HG03558 (cell line): ENCODE measurements at regions not wholly inside any gene's neighbourhood (a gene's known extent, or its start where the extent isn't known, plus 50 kb on each side); places are given as distances from the start of the nearest gene placed in this dataset.
"Not testable (repeated sequence)": the region's sequence is repeated elsewhere in the genome, so short reads cannot be mapped to it uniquely, and the experiment has no call there.

ENCODE experiments used
- ATAC-seq: cut with Tn5 transposase; IDR thresholded peaks from one replicate; pipeline ENCODE4 v1.9.1; 2021; ENCODE audit warnings: moderate number of reproducible peaks; ENCODE audit not compliant: unreplicated experiment; ENCODE audit errors: extremely low read depth

DNA sequence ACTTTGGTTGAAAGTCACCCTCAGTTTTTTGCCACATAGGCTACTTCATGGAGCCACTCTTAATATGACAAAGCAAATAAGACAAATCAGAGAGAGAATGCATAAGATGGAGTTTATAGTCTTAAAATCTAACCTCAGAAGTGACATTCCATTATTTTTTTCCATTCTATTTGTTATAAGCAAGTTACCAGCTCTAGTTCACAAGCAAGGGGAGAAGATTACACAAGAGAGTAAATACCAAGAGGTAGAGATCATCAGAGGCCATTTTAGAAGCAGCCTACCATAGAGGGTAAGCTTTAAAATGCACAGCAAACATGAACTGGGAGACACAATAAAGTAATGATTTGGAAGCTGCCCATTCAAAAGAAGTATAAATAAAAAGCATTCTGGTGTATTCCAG lies 651.3 kb upstream of the MEF2C start:
- no peak for ATAC-seq

DNA sequence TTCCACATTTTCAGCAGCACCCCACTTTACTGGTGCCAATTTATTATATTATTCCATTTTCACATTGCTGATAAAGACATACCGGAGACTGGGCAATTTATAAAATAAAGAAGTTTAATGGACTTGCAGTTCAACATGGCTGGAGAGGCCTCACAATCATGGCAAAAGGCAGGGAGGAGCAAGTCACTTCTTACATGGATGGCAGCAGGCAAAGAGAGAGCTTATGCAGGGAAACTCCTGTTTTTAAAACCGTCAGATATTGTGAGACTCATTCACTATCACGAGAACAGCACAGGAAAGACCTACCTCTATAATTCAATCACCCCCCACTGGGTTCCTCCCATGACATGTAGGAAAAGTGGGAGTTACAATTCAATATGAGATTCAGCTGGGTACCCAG lies 641.8 kb upstream of the MEF2C start:
- no peak for ATAC-seq

DNA sequence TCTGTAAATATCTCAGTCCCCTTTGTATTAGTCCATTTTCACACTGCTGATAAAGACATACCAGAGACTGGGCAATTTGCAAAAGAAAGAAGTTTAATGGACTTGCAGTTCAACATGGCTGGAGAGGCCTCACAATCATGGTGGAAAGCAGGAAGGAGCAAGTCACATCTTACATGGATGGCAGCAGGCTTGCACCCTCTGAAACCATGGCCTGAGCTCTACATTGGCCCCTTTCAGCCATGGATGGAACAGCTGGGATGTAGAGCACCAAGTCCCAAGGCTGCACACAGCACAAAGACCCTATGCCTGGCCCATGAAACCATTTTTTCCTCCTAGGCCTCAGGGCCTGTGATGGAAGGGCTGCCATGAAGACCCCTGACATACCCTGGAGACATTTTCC lies 640.9 kb upstream of the MEF2C start:
- not testable (repeated sequence) for ATAC-seq

DNA sequence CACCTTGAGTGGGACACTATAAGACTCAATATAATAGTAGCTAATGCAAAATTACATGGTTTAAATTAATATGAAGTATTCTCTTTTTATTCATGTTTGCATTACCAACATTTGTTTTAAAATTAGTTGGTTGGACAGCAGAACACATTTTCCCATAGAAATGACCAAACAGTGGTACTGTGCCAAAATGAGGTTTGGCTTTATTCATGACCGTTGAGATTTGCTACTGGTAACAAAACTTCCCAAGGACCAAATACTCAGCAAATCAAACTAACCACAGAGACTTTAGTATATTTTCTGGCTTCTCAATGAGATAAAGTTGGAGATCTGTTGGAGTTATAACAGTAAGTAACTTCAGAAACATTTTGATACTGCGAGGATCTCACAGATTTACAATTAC lies 637.8 kb upstream of the MEF2C start:
- no peak for ATAC-seq

DNA sequence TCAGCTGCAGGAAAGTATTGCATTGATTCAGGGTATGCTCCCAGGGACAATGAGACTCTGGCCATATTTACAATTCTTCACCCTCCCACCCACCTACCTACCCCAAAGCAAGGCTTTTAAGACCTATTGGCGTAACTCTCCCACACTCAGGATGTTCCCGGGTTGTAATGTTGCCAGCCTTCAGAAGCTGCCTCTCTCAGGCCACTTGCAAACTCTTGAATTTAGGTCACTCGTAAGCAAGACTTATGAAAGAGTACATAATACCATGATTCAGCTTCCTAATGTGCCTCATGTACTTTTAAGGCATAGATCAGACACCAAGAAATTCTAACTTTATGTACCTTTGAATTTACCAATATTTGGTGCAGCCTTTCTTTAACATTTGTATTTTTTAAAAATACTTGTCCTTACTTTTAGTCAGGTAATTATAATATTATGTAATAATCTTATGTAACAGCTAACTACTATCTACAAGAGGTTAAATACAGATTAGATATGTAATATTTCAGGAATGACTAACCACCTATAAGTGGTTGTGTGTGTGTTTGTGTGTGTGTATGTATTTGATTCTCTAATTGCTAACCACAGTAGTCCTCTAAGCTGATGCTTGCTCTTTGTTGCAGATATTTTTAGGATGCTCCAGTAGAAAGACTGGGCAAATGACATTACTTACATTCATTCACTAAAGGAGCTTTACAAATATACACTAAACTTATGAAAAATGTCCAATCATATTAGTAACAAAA lies 630.5 kb upstream of the MEF2C start:
- ATAC-seq, result no peak

DNA sequence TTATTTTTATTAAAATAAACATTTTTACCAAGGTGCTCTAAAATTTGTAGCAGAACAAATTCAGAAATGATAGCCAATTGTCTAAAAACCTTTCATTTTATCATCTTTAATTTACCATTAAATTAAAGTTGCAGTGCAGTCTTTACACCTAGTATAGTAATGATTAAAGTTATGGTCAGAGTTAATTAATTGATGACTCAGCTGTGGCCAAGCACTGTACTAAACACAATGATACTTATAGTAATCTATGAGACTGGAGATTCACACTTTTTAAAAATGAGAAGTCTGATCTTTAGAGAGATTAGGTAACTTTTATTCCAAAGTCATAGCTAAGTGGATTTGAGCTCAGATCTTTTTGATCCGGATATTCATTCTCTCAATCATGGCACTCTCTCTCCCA lies 621.1 kb upstream of the MEF2C start:
- ATAC-seq, result no peak

DNA sequence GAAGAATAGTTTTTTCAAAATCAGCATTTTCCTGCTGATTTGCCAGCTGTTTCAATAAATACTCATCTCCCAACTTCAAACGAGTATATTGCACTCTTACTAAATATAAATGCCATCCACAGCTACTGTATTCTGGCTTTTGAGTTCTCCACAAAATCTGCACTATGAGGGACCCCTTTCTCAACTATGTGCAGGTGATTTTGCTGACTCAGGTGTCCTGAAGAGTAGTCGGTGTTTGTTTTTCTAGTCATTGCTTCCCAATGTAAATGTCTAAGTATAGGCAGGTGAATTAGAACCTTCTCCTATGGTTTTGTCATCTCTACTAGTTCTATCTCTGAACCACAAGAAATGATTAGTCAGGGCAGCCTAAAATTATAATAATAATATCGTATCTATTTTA lies 616.8 kb upstream of the MEF2C start:
- ATAC-seq, result no peak

DNA sequence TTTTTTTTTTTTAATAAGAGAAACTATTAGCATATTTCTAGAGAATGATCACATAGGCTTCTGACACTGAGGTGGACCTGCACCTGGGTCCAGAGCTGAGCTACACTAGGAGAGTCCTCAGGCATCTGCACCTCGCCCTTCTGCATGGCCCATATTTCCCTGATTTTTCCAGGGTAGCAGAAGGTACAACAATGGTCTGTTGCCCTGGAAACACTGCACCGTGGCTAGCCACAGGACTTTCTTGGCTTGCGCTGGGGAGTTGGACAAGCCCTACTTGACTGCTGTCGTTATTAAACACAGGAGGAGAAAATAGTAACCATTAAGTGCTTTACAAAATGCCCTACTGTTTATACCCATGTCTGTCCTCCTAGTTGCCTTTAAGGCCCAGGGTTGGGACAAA lies 615.7 kb upstream of the MEF2C start:
- ATAC-seq, result no peak

DNA sequence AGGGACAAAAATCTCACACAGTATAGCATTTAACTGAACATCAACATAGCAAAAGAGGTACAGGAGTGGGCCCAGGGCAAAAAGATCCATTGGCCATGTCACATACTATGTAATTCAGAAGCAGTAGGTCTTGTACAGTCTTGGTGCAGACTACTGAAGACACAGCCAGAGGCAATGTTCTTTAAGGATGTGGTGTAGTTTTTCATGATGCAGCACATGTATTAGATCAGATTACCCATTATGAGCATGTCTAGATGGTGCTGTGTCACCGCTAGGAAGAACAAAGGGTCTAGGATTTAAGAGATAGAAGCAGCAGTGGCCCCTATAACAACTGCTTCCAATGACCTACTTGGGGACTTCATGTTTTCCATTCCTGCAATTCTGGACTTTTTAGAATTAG lies 610.4 kb upstream of the MEF2C start:
- no peak for ATAC-seq

DNA sequence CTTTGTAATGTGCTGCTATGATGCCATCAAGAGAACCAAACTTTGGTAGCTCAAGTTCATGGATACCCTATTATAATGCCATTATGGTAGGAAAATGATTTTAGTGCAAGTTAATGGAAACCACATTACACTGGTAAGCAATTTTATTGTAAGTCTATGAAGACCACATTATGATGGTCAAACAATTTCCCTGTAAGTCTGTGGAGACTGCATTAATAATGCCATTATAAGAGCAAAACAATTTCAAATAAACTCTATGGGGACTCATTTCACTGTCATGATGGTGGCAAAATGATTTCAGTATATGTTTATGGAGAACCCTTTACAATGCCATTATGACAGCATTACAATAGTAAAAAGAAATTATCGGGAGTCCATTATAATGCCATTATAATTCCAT lies 602.0 kb upstream of the MEF2C start:
- ATAC-seq, result no peak

DNA sequence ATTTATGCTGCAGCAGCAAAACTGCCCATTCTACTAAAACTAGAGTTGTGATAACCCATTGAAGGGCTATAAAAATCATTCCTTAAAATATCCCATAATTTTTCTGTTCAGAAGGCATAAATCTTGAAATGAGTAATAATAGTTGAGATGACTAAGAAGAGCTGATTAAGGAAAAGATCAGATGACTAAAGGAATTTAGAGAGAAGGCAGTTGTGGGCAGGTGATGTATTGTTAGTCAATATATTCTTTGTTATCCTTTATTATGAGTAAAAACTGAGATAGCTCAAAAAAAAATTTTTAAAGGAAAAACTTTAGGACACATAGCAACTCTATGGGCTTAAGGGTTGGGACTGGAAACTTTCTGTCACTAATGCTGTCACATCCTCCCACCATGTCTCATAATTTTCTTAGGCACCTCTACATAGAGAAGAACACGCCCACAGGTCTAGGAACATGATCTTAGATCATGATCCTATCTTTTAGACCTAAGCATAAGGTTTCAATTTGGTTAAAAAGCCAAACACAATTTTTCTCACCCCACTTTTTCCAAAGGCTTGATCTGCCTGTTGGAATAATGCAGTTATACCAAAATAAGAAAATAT lies 597.5 kb upstream of the MEF2C start:
- ATAC-seq, result no peak

DNA sequence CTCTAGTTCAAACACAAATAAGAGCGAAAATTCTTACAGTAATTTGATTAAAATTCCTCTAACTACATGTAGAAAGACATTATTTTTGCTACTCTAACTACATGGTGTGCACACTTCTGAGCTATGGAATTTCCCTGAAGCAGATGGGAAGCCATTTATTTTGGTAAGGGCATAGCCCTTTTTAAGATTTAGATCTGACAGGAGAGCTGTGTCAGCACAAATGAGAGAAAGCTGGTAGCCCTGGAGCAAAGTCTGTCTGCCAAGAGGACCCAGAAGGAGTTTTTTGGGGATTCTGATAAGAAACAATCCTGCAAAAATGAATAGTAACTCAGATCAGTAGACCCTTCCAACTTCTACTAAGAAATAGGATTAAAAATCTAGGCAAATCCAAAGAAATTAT lies 595.9 kb upstream of the MEF2C start:
- no peak for ATAC-seq

DNA sequence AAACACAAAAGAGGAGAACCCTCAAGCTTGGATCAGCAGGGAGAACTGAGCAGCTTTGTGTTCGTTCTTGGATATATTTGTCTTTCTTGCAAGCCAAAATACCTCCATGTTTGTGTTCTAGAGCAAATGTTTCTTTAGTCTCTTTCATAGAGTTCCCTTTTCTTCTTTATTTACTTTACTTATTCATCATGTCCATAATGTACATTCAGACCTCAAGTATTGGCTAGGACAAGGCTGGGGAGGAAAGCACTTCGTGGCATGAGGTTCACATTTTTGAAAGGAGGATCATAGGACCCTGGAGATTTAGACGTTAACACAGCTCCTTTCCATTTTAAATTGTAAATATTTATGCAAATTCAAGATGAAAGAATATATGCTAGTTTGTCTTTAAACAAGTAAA lies 590.2 kb upstream of the MEF2C start:
- ATAC-seq, result no peak

DNA sequence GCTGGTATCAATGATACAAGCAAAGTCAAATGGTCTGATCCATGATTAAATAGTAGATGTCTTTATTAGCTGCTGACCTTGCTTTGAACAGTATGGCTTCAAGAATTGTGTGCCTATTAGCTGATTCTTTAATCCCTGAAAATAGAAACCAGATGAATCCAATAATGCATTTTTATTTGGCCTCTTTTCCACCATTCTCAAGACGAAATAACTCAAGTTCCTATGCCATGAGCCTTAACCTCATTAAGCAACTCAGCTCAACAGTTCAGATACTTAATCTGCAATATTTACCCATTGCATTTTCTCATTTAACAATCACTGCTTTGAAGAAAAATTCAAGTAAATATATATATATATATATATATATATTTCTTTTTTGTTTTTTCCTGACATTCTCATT lies 588.6 kb upstream of the MEF2C start:
- no peak for ATAC-seq

DNA sequence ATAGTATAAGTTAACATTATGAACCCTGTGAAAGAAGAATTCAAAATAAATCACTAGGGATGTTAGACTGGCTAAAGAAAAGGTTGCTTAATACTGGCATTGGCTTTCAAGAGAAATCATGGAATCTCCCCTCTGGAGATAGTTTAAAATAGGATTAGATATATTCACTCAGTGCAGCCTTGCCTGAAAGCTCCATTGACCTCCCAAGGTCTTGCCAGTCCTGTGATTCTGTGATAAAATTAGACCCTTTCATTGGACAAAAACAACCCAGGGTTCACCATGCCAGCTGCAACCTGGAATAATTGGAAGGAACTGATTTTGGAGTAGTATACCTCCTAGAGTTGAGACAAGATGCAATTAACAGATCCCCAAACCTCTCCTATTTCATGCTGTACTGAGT lies 588.1 kb upstream of the MEF2C start:
- no peak for ATAC-seq

DNA sequence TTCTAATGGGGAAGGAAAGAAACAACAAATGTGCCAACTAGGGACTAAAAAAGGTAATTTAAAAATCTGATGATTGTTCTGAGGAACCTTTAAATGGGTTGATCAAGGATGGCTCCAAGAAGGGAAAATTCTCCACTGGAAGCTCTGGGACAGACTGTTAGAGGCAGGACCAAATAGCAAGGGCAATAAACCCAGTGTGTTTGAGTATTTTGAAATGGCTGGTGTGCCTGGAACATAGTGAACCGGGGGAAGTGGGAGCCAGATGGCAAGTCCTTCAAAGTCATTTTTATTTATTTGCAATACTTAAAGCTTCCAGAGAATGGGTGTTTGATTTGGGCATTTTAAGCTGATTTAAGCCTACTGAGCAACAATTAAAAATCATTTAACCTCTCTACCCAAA lies 587.7 kb upstream of the MEF2C start:
- ATAC-seq, result no peak

DNA sequence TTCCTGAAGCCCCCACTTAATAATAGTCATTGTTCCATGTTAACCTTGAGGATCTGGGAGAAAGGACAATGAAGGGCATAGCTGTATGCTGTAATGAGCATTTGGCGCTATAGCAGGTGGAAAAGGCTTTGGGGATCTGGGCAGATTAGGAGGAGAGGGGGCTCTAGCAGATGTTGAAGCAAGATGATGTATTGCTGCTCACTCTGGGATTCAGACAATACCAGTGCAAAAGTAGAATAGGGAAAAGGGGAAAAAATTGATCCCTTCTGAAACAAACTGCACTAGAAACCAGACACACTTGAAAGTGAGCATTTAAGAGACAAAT lies 575.3 kb upstream of the MEF2C start:
- ATAC-seq, result no peak

DNA sequence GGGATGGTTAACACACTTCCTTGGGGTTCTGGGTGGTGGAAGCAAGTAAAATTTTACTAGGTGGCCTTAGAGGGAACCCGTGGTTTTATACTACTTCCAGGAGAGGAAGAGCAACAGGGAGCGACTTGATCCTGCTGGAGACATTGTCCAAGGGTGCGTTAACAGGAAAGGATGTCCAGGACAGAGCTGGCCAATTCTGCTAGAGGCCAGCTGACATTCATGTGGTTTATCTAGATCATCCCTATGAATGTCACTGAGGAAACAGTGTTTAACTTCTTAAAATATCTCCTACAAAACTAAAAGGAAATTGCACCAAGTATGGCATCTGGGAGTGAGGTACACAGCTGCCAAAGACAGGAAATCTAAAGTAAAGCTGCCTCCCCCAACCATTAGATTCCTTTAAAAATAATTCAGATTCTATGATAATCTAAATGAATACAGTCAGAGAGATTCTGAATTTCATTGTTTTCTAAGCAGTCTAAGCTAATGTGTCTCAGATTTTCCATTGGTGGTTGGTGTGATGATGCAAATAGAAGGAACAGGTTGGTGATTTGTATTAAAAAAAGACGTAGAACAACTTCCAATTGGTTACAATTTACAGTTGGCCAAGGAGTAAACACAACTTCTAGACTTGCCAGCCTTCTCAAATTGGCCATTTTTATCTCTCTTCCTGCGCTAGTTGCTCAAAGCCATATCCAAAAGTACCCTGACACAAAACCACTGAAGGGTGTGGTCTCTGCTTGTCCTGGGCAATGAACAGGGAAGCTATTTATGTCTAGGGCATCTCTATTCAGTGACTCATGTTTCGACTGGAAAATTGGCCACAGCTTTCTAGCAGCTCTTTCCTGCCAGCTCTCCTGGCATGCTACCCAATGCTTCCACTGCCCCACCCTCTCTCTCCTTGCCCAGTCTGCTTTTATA lies 574.7 kb upstream of the MEF2C start:
- ATAC-seq, result no peak

DNA sequence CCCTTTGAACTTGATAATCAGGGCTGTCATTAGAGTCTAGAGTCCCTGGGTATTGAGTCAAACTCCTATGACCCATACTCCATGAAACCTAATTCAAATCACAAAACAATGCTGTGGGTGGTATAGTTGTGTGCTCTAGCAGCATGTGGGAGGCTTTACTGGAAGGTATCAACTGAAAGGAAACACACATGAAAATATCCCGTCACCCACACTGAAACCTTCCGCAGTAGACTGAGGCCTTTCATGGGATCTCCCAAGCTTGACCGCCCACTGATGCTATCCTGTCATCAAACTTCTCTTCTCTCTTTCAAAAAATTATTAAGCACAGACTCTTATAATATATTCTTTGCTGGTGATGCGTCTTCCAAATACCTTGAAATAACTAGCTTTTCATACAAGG lies 569.1 kb upstream of the MEF2C start:
- ATAC-seq, result no peak

DNA sequence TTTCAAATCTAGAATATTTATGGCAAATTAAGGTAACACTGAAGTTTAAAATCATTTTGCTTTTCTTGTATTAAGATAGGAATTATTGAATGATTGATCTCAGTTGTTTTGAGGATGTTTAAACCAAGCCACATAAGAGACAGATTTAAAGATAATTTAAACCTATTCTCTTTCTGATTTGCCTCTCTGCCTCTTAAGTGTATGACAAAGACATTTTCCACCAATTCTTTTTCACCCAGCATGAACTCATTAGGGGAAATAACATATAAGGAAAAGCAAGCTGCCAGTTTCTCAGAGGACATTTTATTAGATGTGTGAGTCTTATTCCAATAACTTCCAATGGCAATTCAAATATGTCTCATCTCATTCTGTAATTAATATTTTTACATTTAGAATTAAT lies 568.3 kb upstream of the MEF2C start:
- ATAC-seq, result no peak

DNA sequence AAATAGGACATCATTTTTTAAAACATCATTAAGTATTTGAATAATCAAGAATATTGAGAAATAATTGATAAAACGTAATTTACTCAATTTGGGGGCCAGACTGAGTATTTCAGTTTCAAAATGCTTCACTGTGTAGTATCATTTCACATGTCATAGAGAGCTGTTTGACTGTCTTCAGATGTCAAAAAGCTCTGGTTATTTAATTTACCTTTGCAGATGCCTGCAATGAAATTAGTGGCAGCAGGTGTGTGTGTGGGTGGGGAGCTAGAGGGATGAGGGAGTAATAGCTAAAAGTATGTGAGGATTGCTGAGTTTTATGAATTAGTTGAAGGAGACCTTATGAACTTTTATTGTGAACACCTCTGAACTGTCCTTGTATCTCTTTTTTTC lies 567.2 kb upstream of the MEF2C start:
- no peak for ATAC-seq
